H1 (cell line): ENCODE measurements at regions not wholly inside any gene's neighbourhood (a gene's known extent, or its start where the extent isn't known, plus 50 kb on each side); places are given as distances from the start of the nearest gene placed in this dataset.

Experiments used
- CTCF ChIA-PET: fragments of 300-600 bp; sonication (Branson Sonifier 250); formaldehyde crosslinking; loops from one replicate; lab custom pipeline; 2021; ENCODE audit not compliant: partially characterized antibody; lab: Charles Lee
- POLR2A ChIA-PET: fragments of 300-600 bp; sonication (Branson Sonifier 250); formaldehyde crosslinking; loops from one replicate; lab custom pipeline; 2021; ENCODE audit warnings: inconsistent platforms; ENCODE audit not compliant: partially characterized antibody; lab: Charles Lee
- DNase-seq, 2 experiments: peaks; one replicate each; pipeline versions ENCODE4 v3.0.0 to v3.0.0-alpha.2; 2010 to 2022; ENCODE audit warnings: low spot score in 2 of 2, low read depth in 1 of 2, mixed read lengths in 1 of 2
- FAIRE-seq: peaks from 2 replicates; lab custom pipeline; 2011; peaks lifted over from hg19 to GRCh38; lab: Jason Lieb, UNC
- H2AFZ ChIP-seq: 2 replicates; pipeline ENCODE4 v1.8.1; 2012; ENCODE audit warnings: low read length, inconsistent platforms
- H2AK5ac ChIP-seq: 2 replicates; pipeline ENCODE4 v1.6.1; 2013; ENCODE audit warnings: low read depth, low read length
- H2BK120ac ChIP-seq: replicated peaks from 2 replicates; pipeline ENCODE3; 2013; ENCODE audit warnings: low read depth, low read length, inconsistent platforms
- H2BK12ac ChIP-seq: 2 replicates; pipeline ENCODE4 v1.6.1; 2013; ENCODE audit warnings: low read depth, low read length
- H2BK15ac ChIP-seq: 2 replicates; pipeline ENCODE4 v1.6.1; 2013; ENCODE audit warnings: low read length
- H2BK20ac ChIP-seq: 2 replicates; pipeline ENCODE4 v1.6.1; 2013; ENCODE audit warnings: low read length
- H2BK5ac ChIP-seq: 2 replicates; pipeline ENCODE4 v1.6.1; 2013; ENCODE audit warnings: low read depth, low read length
- H3K14ac ChIP-seq: 2 replicates; pipeline ENCODE4 v1.6.1; 2013; ENCODE audit warnings: inconsistent platforms; ENCODE audit not compliant: insufficient read length
- H3K18ac ChIP-seq: 2 replicates; pipeline ENCODE4 v1.6.1; 2013; ENCODE audit warnings: low read length; ENCODE audit errors: extremely low read depth
- H3K23ac ChIP-seq: 2 replicates; pipeline ENCODE4 v1.6.1; 2013; ENCODE audit warnings: inconsistent platforms; ENCODE audit not compliant: insufficient read length
- H3K23me2 ChIP-seq: 2 replicates; pipeline ENCODE4 v1.6.1; 2013; ENCODE audit warnings: low read depth, low read length
- H3K27ac ChIP-seq: 2 replicates; pipeline ENCODE4 v1.6.1; 2011; ENCODE audit warnings: low read depth, low read length, inconsistent platforms
- H3K27me3 ChIP-seq, 4 experiments: replicated peaks in 1 of 4; 1 replicate in 1 of 4; 2 replicates in 3 of 4; pipeline versions ENCODE4 v1.6.1 to v1.8.1; 2011 to 2013; ENCODE audit warnings: low read length in 3 of 4, mild to moderate bottlenecking in 3 of 4, inconsistent platforms in 2 of 4, mixed read lengths in 2 of 4, moderate library complexity in 1 of 4; ENCODE audit not compliant: control insufficient read depth in 3 of 4, insufficient read depth in 3 of 4; ENCODE audit errors: extremely low read depth in 1 of 4
- H3K36me3 ChIP-seq, 4 experiments: 2 replicates each; pipeline versions ENCODE4 v1.6.1 to v1.8.1; 2011 to 2013; ENCODE audit warnings: mild to moderate bottlenecking in 4 of 4, low read length in 3 of 4, moderate library complexity in 2 of 4, control low read depth in 1 of 4, inconsistent platforms in 1 of 4; ENCODE audit not compliant: insufficient read depth in 4 of 4, control insufficient read depth in 2 of 4
- H3K4ac ChIP-seq: replicated peaks from 2 replicates; pipeline ENCODE3; 2013; ENCODE audit warnings: low read length, low read depth, mixed read lengths, inconsistent platforms; ENCODE audit not compliant: insufficient read length
- H3K4me1 ChIP-seq, 4 experiments: replicated peaks in 1 of 4; 1 replicate in 1 of 4; 2 replicates in 3 of 4; pipeline versions ENCODE4 v1.6.1 to v1.8.1; 2011 to 2013; ENCODE audit warnings: low read length in 3 of 4, inconsistent platforms in 2 of 4, mixed read lengths in 1 of 4; ENCODE audit not compliant: insufficient read depth in 4 of 4, control insufficient read depth in 3 of 4
- H3K4me2 ChIP-seq, 2 experiments: 2 replicates each; pipeline versions ENCODE4 v1.6.1 to v1.8.1; 2011 to 2013; ENCODE audit warnings: low read depth in 2 of 2, low read length in 2 of 2, control low read depth in 1 of 2, inconsistent platforms in 1 of 2, mild to moderate bottlenecking in 1 of 2; ENCODE audit not compliant: insufficient read depth in 1 of 2
- H3K4me3 ChIP-seq, 4 experiments: fragments of 200-600, 300-600 bp in 1 of 4; sonication (generic), shearing (Covaris generic), sonication (Bioruptor Twin) in 1 of 4; 2 replicates each; pipeline versions ENCODE4 v1.5.1 to v1.8.1; 2011 to 2016; ENCODE audit warnings: low read length in 4 of 4, low read depth in 3 of 4, control low read depth in 2 of 4, inconsistent platforms in 2 of 4, mild to moderate bottlenecking in 2 of 4, mixed read lengths in 1 of 4, moderate library complexity in 1 of 4; ENCODE audit not compliant: insufficient read depth in 2 of 4; ENCODE audit errors: extremely low read depth in 1 of 4
- H3K56ac ChIP-seq: replicated peaks from 2 replicates; pipeline ENCODE3; 2013; ENCODE audit warnings: low read depth, mild to moderate bottlenecking, mixed read lengths, low read length, inconsistent platforms; ENCODE audit not compliant: insufficient read length
- H3K79me1 ChIP-seq: 2 replicates; pipeline ENCODE4 v1.6.1; 2013; ENCODE audit warnings: low read depth, low read length, control low read depth
- H3K79me2 ChIP-seq, 2 experiments: 2 replicates each; pipeline versions ENCODE4 v1.6.1 to v1.8.1; 2012 to 2013; ENCODE audit warnings: low read length in 2 of 2, mild to moderate bottlenecking in 2 of 2, inconsistent platforms in 1 of 2; ENCODE audit not compliant: insufficient read depth in 2 of 2, control insufficient read depth in 1 of 2
- H3K9ac ChIP-seq, 4 experiments: replicated peaks in 1 of 4; 1 replicate in 1 of 4; 2 replicates in 3 of 4; pipeline versions ENCODE4 v1.6.1 to v1.8.1; 2011 to 2013; ENCODE audit warnings: low read depth in 3 of 4, low read length in 3 of 4, control low read depth in 2 of 4, mild to moderate bottlenecking in 2 of 4, moderate library complexity in 2 of 4, inconsistent platforms in 1 of 4; ENCODE audit errors: extremely low read depth in 1 of 4
- H3K9me3 ChIP-seq, 2 experiments: 2 replicates each; pipeline versions ENCODE4 v1.6.1 to v1.8.1; 2012 to 2013; ENCODE audit warnings: mild to moderate bottlenecking in 2 of 2, moderate library complexity in 2 of 2, control low read depth in 1 of 2, inconsistent platforms in 1 of 2, low read depth in 1 of 2, low read length in 1 of 2, mixed read lengths in 1 of 2; ENCODE audit not compliant: insufficient read depth in 2 of 2
- H4K20me1 ChIP-seq, 2 experiments: replicated peaks in 1 of 2; 2 replicates each; pipeline versions ENCODE3 to v1.8.1; 2011 to 2013; ENCODE audit warnings: inconsistent platforms in 2 of 2, low read length in 2 of 2, mild to moderate bottlenecking in 1 of 2; ENCODE audit not compliant: insufficient read depth in 2 of 2, control insufficient read depth in 1 of 2
- H4K5ac ChIP-seq: 2 replicates; pipeline ENCODE4 v1.6.1; 2013; ENCODE audit warnings: low read length, low read depth, mixed read lengths, inconsistent platforms; ENCODE audit not compliant: insufficient read length
- H4K8ac ChIP-seq: 2 replicates; pipeline ENCODE4 v1.8.0; 2013; ENCODE audit warnings: mild to moderate bottlenecking, moderate library complexity, low read length, inconsistent platforms; ENCODE audit not compliant: insufficient read depth; ENCODE audit errors: extremely low read depth
- H4K91ac ChIP-seq: replicated peaks from 2 replicates; pipeline ENCODE3; 2013; ENCODE audit warnings: low read length, mixed read lengths, inconsistent platforms; ENCODE audit not compliant: insufficient read length
- ASH2L ChIP-seq: fragments of 200-600, 300-600 bp; sonication (generic); IDR thresholded peaks from one replicate; pipeline ENCODE4 v1.7.1; 2017; ENCODE audit warnings: low read length
- EZH2 ChIP-seq: fragments of 200-600 bp; sonication (generic); IDR thresholded peaks from 2 replicates; pipeline ENCODE4 v1.7.1; 2012; ENCODE audit warnings: low read depth, mild to moderate bottlenecking, moderate library complexity, low read length, inconsistent platforms; ENCODE audit not compliant: severe bottlenecking
- HDAC2 ChIP-seq, 2 experiments: fragments of 300-600 bp in 1 of 2; sonication (generic) in 1 of 2; IDR thresholded peaks; 2 replicates each; pipeline ENCODE4 v1.6.1; 2011 to 2012; ENCODE audit warnings: low read depth in 2 of 2, low read length in 2 of 2, mild to moderate bottlenecking in 2 of 2, moderate library complexity in 2 of 2, borderline replicate concordance in 1 of 2, inconsistent platforms in 1 of 2
- SP4 ChIP-seq: IDR thresholded peaks from 2 replicates; pipeline ENCODE4 v1.6.1; 2012; ENCODE audit warnings: low read length, inconsistent platforms
- WGBS, 2 experiments: shearing (Covaris generic) in 1 of 2; methylation state at CpG; one replicate each; pipeline versions ENCODE4 v1.1.6 to v1.1.7; 2013 to 2015; ENCODE audit warnings: low lambda C conversion rate in 2 of 2, mixed read lengths in 2 of 2, inconsistent platforms in 1 of 2, low coverage in 1 of 2, missing lambda C conversion rate in 1 of 2; ENCODE audit not compliant: insufficient replicate concordance in 2 of 2, insufficient coverage in 1 of 2, insufficient read length in 1 of 2; ENCODE audit errors: extremely low coverage in 1 of 2, missing lambda C conversion rate in 1 of 2; 5-methylcytosine and 5-hydroxymethylcytosine counted together

- Histone ChIP-seq H2AFZ (no peak overlapping the region), H4K20me1 (no peaks in the 10 kb centered on the region), H3K4me3 (no peak overlapping the region), H3K9ac (no peak overlapping the region), H3K27ac (no peak overlapping the region), H4K91ac (no peak overlapping the region), H3K36me3 (no peaks in the 10 kb centered on the region), H3K79me1 (no peaks in the 10 kb centered on the region), H3K27me3 (no peaks in the 10 kb centered on the region), H2BK15ac (no peak overlapping the region), H2BK20ac (no peak overlapping the region), H4K8ac (no peak overlapping the region), H3K23ac (no peak overlapping the region), H2BK120ac (no peak overlapping the region), H3K56ac (no peak overlapping the region), H4K5ac (no peak overlapping the region), H2BK5ac (no peak overlapping the region), H3K4ac (no peak overlapping the region), H3K4me2 (no peak overlapping the region), H3K18ac (no peak overlapping the region), H2BK12ac (no peak overlapping the region), H2AK5ac (no peak overlapping the region), H3K79me2 (no peaks in the 10 kb centered on the region), H3K23me2 (no peaks in the 10 kb centered on the region), H3K14ac (no peak overlapping the region), H3K9me3 (no peaks in the 10 kb centered on the region), H3K4me1 (peaks cover 0 to 4% (median 3%) of the 10 kb centered on the region in 4 experiments; a peak in 3 of 7 replicates)
- no peak for FAIRE-seq
- 75% methylated on average over 6 of the region's 6 CpGs; no CpG with 5 or more reads in 1 of the 2 experiments for WGBS, 2 experiments
- no peak for DNase-seq
- ChIA-PET CTCF (interaction anchor here (1.1 to 6.0 kb wide), 4 partner anchors 14 to 88 kb away, joined by 6 to 40 read pairs (median 24); no protein-coding TSS in a partner anchor), POLR2A (interaction anchor here (1.3 kb wide), 1 partner anchor 84 kb away, joined by 3 read pairs; the partner anchor contains the start of gene PAPOLG)
- TF ChIP-seq ASH2L (no peak), SP4 (no peak), EZH2 (no peak), HDAC2 (IDR thresholded peaks at IDR 0.05; ENCODE audit: borderline replicate concordance in 1 of 2, low read depth in 2 of 2, low read length in 2 of 2) (no peak)
Measured at GRCh38 chr2:60671966-60672365, 84.1 kb upstream of the PAPOLG start.
